HFFc6 (cell line): ENCODE measurements at regions not wholly inside any gene's neighbourhood (a gene's known extent, or its start where the extent isn't known, plus 50 kb on each side); places are given as distances from the start of the nearest gene placed in this dataset.

Experiments used
- DNase-seq: peaks from one replicate; pipeline ENCODE4 v3.0.0-alpha.2; 2018
- H3K27ac Mint-ChIP-seq: 2 replicates; pipeline ENCODE4 v1.8.0; 2020; ENCODE audit warnings: mild to moderate bottlenecking, mixed read lengths
- H3K27me3 Mint-ChIP-seq: 2 replicates; pipeline ENCODE4 v1.8.0; 2021; ENCODE audit warnings: mild to moderate bottlenecking, moderate library complexity, mixed read lengths; ENCODE audit not compliant: insufficient read depth
- H3K36me3 Mint-ChIP-seq: 2 replicates; pipeline ENCODE4 v1.8.0; 2021; ENCODE audit warnings: low read depth, mixed read lengths
- H3K4me1 Mint-ChIP-seq: 2 replicates; pipeline ENCODE4 v1.8.0; 2020; ENCODE audit warnings: low read depth, mixed read lengths
- H3K4me3 Mint-ChIP-seq: 2 replicates; pipeline ENCODE4 v1.8.0; 2020; ENCODE audit warnings: mild to moderate bottlenecking, moderate library complexity, mixed read lengths
- H3K9me3 Mint-ChIP-seq: 2 replicates; pipeline ENCODE4 v1.8.0; 2020; ENCODE audit warnings: mild to moderate bottlenecking, mixed read lengths
- CTCF ChIP-seq: fragments of 200-600 bp; sonication (generic); IDR thresholded peaks from 2 replicates; pipeline ENCODE4 v1.5.0; 2021; ENCODE audit warnings: antibody characterized with exemption, mild to moderate bottlenecking

DNA sequence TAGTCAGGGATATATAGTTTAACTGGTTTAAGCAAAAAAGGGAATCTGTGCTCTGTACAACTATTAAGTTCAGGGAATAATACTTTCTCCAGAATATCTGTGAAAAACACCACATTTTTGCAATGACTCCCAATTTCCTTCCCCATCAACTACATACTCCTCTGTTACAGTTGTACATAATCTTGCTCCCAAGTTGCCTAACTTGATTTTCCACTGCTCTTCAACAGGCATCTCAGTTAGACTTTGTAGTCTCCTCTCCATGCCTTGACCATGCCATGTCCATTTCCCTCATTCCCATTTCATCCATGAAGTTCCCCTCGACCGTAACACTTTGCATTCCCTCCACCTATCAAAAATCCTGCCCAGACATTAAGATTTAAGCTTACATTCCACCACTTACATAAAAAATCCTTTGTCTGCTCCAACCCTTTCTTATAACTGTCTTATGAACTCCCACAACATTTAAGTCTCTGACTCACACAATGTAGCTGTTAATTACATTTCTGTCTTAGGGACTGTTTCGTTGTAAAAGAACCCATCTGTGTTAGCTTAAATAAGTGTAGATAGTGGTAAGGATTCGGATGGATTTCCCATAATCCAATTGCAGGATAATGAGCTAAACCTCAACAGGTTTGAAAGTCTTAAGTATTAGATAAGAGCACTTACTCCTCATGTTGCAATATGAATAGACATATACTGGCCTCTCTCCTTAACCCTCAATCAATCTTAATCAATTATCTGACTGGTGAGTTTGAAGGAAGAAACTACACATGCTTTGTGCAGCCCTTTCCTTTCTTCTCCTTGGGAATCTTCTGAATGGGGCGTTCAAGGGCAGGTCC, 156.5 kb downstream of the PAWR start:
- Mint-ChIP-seq H3K27me3 (no peaks in the 10 kb centered on the region), H3K9me3 (no peaks in the 10 kb centered on the region), H3K27ac (no peak overlapping the region), H3K4me3 (no peak overlapping the region), H3K36me3 (peaks cover 5% of the 10 kb centered on the region; the same call in 1 of the 2 replicates), H3K4me1 (peaks cover 26% of the 10 kb centered on the region)
- no peak for TF ChIP-seq CTCF
- DNase-seq = no peak

- no peak for DNase-seq
- H3K27me3 Mint-ChIP-seq = no peaks in the 10 kb centered on the region
- no peak overlapping the region for H3K27ac Mint-ChIP-seq
- no peak for TF ChIP-seq CTCF
- H3K4me1 Mint-ChIP-seq = peaks cover 26% of the 10 kb centered on the region
- no peak overlapping the region for H3K4me3 Mint-ChIP-seq
- H3K9me3 Mint-ChIP-seq = no peaks in the 10 kb centered on the region
- H3K36me3 Mint-ChIP-seq = peaks cover 4% of the 10 kb centered on the region; the same call in 1 of the 2 replicates
These were observed 157.9 kb downstream of the PAWR start for GRCh38 chr12:79532907-79533288.

DNA sequence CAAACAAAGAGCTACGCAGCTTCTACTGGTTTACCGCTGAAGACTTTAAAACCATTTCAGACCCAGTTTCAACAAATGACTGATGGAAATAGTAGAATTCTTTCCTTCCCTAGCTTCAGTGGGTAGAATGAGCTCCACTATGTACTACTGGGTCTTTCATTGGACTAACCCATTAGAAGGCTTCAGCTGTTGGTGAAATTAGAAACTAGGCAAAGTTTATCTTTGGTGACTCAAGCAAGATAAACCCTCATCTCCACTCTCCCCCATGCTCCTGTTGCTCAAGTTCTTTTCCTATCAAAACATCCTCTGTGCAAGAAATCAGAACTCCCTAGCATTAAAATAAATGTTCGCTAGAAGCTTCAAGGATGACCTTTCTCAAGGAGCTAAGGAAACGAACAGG, 159.2 kb downstream of the PAWR start:
- Mint-ChIP-seq H3K4me1 (peaks cover 26% of the 10 kb centered on the region), H3K4me3 (no peak overlapping the region), H3K9me3 (no peaks in the 10 kb centered on the region), H3K27me3 (no peaks in the 10 kb centered on the region), H3K27ac (no peak overlapping the region), H3K36me3 (no peaks in the 10 kb centered on the region)
- DNase-seq = no peak
- TF ChIP-seq CTCF = no peak

DNA sequence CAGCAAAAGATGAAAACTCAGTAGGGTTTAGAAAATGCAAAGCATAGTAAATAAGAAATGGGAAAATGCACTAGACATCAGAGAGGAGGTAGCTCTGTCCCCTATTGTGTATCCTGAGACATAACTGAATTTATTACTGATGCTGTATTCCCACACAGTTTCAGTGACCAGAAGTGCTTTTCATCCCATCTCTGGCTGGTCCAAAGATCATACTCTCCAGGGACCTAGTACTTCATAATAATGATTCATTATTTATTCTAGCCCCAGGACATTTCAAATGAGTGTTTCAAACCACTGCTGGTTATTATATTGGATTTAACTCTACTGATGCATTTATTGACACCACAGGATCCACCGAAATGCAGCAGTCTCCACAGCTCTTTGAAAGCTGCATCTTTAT, 163.3 kb downstream of the PAWR start:
- H3K9me3 Mint-ChIP-seq = no peaks in the 10 kb centered on the region
- DNase-seq = no peak
- H3K27me3 Mint-ChIP-seq = no peaks in the 10 kb centered on the region
- no peak overlapping the region for H3K27ac Mint-ChIP-seq
- H3K4me1 Mint-ChIP-seq = peaks cover 11% of the 10 kb centered on the region
- H3K36me3 Mint-ChIP-seq = no peaks in the 10 kb centered on the region
- TF ChIP-seq CTCF = no peak
- no peak overlapping the region for H3K4me3 Mint-ChIP-seq

DNA sequence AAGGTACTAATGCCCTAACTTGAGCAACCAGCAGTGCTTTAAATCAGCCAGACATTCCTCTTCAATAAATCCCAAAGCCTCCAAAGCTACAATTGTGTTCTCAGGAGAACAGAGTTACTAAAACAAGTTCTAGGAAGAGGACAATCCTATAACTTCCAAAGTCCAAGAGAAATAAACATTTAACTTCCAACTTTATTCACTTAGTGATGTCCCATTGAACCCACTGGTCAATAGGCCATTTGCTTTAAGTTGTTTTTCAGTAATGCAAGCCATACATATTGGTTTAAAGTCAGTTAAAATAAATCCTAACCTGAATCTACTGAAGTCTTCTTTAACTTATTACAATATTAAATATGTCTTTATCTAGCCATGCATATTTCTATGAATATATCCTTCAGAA, 165.4 kb downstream of the PAWR start:
- no peak for DNase-seq
- Mint-ChIP-seq H3K27ac (no peak overlapping the region), H3K4me1 (no peaks in the 10 kb centered on the region), H3K36me3 (no peaks in the 10 kb centered on the region), H3K4me3 (no peak overlapping the region), H3K27me3 (no peaks in the 10 kb centered on the region), H3K9me3 (no peaks in the 10 kb centered on the region)
- TF ChIP-seq CTCF = no peak
